Stimulated activated naive CD8-positive, alpha-beta T cell treated with anti-CD3 and anti-CD28 coated beads, Interleukin-15, amount 100 ng/mL, for 72 hours (primary cell): ENCODE measurements at regions not wholly inside any gene's neighbourhood (a gene's known extent, or its start where the extent isn't known, plus 50 kb on each side); places are given as distances from the start of the nearest gene placed in this dataset.

Source experiments
- ATAC-seq: fragments of 150-1000 bp; cut with Tn5 transposase; 2 replicates; pipeline ENCODE4 v1.10.0; 2021; ENCODE audit warnings: mild to moderate bottlenecking, moderate library complexity
- DNase-seq, 2 donors: peaks; one replicate each; pipeline ENCODE4 v3.0.0; 2021 to 2022
- H3K27ac Mint-ChIP-seq, 2 donors: one replicate each; pipeline ENCODE4 v1.8.0; 2022; ENCODE audit warnings: mild to moderate bottlenecking in 2 of 2, mixed read lengths in 2 of 2, moderate library complexity in 2 of 2
- H3K27me3 Mint-ChIP-seq: one replicate; pipeline ENCODE4 v1.8.0; 2022; ENCODE audit warnings: mixed read lengths
- H3K4me1 Mint-ChIP-seq: one replicate; pipeline ENCODE4 v1.8.0; 2022; ENCODE audit warnings: mild to moderate bottlenecking, mixed read lengths
- H3K4me3 Mint-ChIP-seq, 2 donors: one replicate each; pipeline ENCODE4 v1.8.0; 2022; ENCODE audit warnings: mild to moderate bottlenecking in 2 of 2, mixed read lengths in 2 of 2, moderate library complexity in 1 of 2
- H3K9me3 Mint-ChIP-seq, 2 donors: one replicate each; pipeline ENCODE4 v1.8.0; 2022; ENCODE audit warnings: mixed read lengths in 2 of 2

DNA sequence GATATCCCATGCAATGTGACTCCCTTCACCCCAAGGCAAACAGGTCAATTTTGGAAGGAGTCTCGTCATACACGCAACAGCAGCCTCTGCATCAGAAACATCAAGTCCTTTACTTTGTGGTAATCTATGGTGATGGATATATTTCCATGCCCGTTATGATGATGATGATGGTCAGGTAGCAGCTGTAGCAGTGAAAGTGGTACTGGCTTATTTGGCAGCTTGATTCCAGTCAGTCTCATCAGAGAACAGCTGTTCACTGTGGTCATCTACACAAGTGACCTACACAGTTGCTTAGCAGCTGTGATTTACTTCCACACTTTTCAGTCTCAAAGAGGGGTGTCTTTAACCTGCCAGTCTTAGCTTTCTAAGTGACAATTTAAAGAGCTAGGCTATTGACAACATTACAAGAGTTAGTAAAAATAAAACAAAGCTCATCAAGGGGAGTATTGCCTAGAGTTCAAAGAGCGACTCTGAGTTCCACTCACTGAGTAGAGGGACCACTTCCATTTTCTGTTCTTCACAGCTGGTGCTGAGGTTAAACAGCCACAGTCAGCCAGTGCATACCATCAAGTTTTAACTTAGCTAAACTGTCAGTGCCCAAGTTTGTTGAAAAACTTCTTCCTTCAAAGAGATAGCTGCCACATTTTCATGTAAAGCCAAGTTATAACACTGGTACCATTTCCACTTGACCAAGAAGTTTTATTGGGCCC is 587.4 kb upstream of the KCNMB2 start:
- H3K9me3 Mint-ChIP-seq: peaks cover 4 to 16% of the 10 kb centered on the region in 2 donors

DNA sequence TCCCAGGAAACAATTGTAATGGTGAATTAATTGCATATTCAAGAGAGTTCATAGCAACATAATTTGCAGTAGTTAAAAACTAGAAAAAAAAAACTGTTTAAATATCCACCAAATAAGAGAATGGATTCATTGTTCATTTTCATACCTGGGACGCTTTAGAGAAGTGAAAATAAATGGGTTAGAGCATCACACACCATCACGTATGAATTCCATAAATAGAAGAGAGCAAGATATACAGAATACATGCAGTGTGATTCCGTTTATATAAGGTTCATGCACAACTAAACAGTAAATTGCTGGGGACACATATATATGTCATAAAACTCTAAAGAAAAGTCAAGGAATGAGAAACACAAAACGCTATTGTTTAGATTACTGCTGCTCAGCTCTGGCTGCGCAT is 577.0 kb upstream of the KCNMB2 start:
- DNase-seq: no peak
- no peak overlapping the region for H3K4me3 Mint-ChIP-seq
- ATAC-seq: no peak
- no peaks in the 10 kb centered on the region for H3K27me3 Mint-ChIP-seq
- no peaks in the 10 kb centered on the region for H3K4me1 Mint-ChIP-seq
- H3K9me3 Mint-ChIP-seq: no peaks in the 10 kb centered on the region
- H3K27ac Mint-ChIP-seq: no peak overlapping the region

More for the DNA sequence above, 587.4 kb upstream of the KCNMB2 start:
- H3K27ac Mint-ChIP-seq: no peak overlapping the region
- H3K4me1 Mint-ChIP-seq: peaks cover 23% of the 10 kb centered on the region
- H3K4me3 Mint-ChIP-seq: no peak overlapping the region
- H3K27me3 Mint-ChIP-seq: no peaks in the 10 kb centered on the region
- no peak for DNase-seq
- peak; percentile 31 for ATAC-seq

DNA sequence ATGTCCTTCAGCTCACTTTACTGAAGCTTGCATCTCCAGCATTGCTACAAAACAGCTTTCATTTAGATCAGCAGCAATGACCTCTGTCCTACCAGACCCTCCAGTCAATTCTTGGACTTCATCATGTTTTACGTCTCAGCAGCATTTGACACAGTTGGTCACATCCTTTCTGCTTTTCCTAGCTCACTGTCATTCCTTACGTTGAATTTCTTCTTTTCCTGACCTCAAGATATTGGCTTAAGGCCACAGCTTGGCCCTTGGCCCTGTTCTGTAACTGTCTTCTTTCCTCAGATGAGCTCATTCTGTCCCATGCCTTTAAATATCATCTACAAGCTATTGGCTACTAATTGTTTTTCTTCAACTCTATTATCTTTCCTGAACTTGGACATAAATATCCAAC is 576.2 kb upstream of the KCNMB2 start:
- no peak for ATAC-seq
- no peak overlapping the region for H3K4me3 Mint-ChIP-seq
- DNase-seq: no peak
- no peak overlapping the region for H3K27ac Mint-ChIP-seq
- no peaks in the 10 kb centered on the region for H3K27me3 Mint-ChIP-seq
- no peaks in the 10 kb centered on the region for H3K4me1 Mint-ChIP-seq
- H3K9me3 Mint-ChIP-seq: no peaks in the 10 kb centered on the region

DNA sequence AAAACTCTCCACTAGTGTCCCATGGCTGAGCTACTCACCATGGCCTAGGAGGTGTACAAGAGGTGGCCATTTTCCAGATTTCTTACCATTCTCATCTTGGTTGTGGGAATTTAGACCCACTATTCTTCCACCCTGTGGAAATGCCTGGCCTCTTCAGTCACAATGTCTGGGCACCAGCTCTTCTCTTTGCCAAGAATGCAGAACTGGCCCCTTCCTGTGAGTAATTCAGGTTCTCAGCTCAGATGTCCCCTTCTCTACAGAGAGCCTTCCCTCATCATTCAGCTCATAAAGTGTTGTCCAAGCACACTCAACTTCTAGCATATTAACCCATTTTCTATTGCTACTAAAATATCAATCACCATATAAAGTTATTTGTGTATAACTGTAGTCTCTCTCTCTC is 575.5 kb upstream of the KCNMB2 start:
- H3K9me3 Mint-ChIP-seq: no peaks in the 10 kb centered on the region
- H3K4me3 Mint-ChIP-seq: no peak overlapping the region
- H3K27me3 Mint-ChIP-seq: no peaks in the 10 kb centered on the region
- ATAC-seq: no peak
- no peaks in the 10 kb centered on the region for H3K4me1 Mint-ChIP-seq
- no peak for DNase-seq
- H3K27ac Mint-ChIP-seq: no peak overlapping the region

DNA sequence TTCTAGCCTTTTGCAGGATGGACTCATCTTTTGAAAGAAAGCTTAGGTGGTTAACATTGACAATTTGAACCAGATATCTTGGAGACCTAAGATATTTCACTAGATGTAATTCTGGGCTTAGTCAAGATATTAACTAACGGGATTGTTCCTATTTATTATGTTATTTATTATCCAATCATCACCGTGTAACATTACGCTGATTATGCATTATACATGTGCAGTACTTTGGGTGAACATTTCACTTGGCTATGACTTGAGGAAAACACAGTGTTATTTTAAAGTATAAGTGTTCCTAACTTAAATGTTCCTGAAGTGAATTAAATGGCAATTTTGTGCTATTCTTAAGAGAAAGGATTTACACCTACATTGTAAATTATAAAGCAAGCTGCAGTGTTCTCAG is 574.5 kb upstream of the KCNMB2 start:
- ATAC-seq: no peak
- H3K4me1 Mint-ChIP-seq: no peaks in the 10 kb centered on the region
- no peak for DNase-seq
- no peak overlapping the region for H3K4me3 Mint-ChIP-seq
- no peaks in the 10 kb centered on the region for H3K9me3 Mint-ChIP-seq
- no peaks in the 10 kb centered on the region for H3K27me3 Mint-ChIP-seq
- H3K27ac Mint-ChIP-seq: no peak overlapping the region

DNA sequence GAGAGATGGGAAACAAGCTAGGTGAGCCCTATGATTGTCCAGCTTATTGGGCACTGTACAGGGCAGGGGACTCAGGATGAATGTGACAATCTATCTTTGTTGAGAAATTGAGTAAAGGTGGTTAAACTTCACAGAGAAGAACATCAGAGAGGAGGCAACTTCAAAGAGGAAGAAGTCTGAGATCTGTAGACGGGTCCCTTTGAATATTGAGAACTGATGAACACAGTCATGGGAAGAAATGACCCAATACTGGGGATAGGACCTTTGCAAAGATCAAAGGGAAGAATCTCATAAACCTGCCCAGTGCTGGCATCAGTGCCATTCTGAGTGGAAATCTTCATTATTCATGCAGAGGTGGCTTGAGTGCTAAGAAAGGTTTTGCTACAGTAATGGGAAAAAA is 569.7 kb upstream of the KCNMB2 start:
- Mint-ChIP-seq H3K27me3 (no peaks in the 10 kb centered on the region), H3K27ac (no peak overlapping the region), H3K9me3 (no peaks in the 10 kb centered on the region), H3K4me3 (no peak overlapping the region), H3K4me1 (no peaks in the 10 kb centered on the region)
- ATAC-seq (no peak), DNase-seq (no peak)

DNA sequence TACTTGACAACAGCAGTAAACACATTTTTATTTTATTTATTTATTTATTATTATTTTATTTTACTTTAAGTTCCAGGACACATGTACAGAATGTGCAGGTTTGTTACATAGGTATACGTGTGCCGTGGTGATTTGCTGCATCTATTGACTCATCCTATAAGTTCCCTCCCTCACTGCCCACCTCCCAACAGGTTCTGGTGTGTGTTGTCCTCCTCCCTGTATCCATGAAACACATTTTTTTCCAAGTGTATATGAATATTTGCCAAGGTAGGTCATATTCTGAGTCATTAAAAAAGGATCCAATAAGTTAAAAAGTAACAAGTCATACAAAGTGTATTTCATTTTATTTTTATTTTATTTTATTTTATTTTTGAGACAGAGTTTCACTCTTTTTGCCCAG is 567.3 kb upstream of the KCNMB2 start:
- DNase-seq (no peak), ATAC-seq (no peak)
- Mint-ChIP-seq H3K4me1 (no peaks in the 10 kb centered on the region), H3K4me3 (no peak overlapping the region), H3K9me3 (no peaks in the 10 kb centered on the region), H3K27ac (no peak overlapping the region), H3K27me3 (no peaks in the 10 kb centered on the region)

DNA sequence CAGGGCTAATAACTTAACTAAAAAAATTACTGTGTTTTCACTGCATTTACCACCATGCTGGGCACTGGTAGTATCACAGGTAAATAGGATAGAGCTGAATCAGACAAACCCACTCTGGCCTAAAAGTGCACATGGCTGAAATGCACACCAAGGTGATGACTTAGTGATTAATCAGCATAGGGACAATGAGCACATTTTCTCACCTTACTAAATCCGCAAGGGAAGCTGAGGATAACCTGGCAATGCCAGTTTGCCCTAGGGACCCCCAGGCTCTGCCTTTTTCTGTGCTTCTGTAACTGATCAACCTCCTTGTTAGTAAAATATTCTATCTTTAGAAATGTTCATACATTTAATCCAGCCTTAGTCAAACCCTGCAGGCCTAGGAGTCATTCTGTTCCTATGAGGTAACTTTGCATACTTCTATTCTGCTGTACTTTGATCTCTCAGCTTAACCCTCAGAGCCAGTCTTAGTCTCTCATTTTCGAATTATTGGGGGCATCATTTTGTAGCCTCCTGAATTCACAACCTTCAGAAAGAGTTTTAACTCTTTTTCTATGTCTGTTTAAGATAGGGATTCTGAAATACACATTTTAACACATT is 562.9 kb upstream of the KCNMB2 start:
- no peaks in the 10 kb centered on the region for H3K4me1 Mint-ChIP-seq
- no peak overlapping the region for H3K27ac Mint-ChIP-seq
- no peaks in the 10 kb centered on the region for H3K9me3 Mint-ChIP-seq
- DNase-seq (no peak), ATAC-seq (no peak)
- H3K4me3 Mint-ChIP-seq: no peak overlapping the region
- no peaks in the 10 kb centered on the region for H3K27me3 Mint-ChIP-seq

DNA sequence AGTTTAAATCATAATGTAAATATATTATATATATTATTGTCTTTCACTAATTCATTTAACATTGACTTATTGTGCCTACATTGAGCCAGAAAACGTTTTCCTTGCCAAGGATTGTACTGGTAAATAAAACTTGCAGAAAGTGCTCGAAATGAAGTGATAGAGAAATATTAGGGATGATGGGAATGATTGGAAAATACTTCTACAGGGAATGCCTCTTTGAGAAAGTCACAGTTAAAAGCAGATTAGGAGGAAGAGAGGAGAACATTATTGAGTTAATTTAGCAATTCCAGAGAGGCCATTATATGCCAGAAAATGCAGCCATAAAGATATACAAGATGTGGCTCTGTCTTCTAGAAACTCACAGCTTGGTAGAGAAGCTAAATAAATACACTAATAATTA is 560.0 kb upstream of the KCNMB2 start:
- Mint-ChIP-seq H3K27me3 (no peaks in the 10 kb centered on the region), H3K9me3 (no peaks in the 10 kb centered on the region), H3K4me3 (no peak overlapping the region), H3K27ac (no peak overlapping the region), H3K4me1 (no peaks in the 10 kb centered on the region)
- DNase-seq (no peak), ATAC-seq (no peak)

DNA sequence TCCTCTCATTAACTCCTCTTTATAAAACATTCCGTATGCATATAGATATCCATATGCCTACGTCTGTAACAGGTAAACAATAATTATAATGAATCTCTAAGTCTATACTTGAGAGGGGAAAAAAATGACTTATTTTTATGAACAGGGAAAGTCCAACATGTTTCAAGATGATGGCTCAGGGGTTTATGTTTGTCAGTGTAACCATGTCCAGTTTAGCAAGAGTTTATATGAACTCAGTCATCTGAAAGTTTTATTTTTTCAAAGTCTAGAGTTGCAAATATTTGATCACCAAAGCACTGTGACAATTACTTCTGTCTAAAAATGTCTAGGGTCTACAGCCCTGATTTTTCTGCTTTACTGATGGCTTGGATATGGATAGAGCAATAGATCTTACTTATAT is 559.4 kb upstream of the KCNMB2 start:
- no peaks in the 10 kb centered on the region for H3K9me3 Mint-ChIP-seq
- H3K27me3 Mint-ChIP-seq: no peaks in the 10 kb centered on the region
- no peak overlapping the region for H3K4me3 Mint-ChIP-seq

DNA sequence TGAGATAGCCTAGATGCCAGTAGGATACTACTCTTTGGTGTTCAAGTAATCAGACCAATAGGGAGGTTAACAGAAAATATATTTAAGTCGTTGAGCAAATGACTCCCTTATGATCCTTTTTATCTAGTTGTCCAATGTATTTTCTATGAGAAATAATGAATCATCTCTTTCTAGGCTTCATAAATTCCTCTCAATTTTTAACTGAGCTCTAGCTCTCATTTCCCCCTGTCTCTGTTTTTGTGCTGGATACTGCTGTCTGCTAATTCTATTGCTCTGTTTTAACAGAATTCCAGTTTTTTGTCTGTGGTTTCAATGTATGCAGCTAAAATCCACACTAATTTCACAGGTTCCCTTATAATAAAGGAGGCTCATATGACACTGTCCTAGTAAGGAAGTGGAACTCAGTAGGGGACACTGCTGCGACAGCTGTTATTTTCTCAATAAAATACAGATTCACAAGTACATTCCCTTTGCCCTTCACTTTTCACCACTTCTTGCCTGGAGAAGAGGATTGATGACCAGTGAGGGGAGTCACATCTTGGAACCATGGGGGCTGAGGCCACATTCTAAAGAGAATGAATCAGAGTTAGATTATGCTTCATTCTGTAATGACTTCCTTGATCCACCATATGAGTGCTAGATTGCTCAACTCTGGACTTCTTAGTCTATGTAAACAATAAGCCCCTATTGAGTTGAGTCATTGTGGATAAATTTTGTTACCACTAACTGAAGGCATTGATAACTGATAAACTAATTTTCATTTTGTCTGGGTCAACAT is 558.7 kb upstream of the KCNMB2 start:
- H3K4me3 Mint-ChIP-seq: no peak overlapping the region
- no peaks in the 10 kb centered on the region for H3K27me3 Mint-ChIP-seq
- DNase-seq: no peak
- ATAC-seq: peak; percentile 74
- no peaks in the 10 kb centered on the region for H3K9me3 Mint-ChIP-seq
- H3K4me1 Mint-ChIP-seq: no peaks in the 10 kb centered on the region
- no peak overlapping the region for H3K27ac Mint-ChIP-seq

More for the DNA sequence above, 559.4 kb upstream of the KCNMB2 start:
- DNase-seq: no peak
- no peak for ATAC-seq
- Mint-ChIP-seq H3K27ac (no peak overlapping the region), H3K4me1 (no peaks in the 10 kb centered on the region)

DNA sequence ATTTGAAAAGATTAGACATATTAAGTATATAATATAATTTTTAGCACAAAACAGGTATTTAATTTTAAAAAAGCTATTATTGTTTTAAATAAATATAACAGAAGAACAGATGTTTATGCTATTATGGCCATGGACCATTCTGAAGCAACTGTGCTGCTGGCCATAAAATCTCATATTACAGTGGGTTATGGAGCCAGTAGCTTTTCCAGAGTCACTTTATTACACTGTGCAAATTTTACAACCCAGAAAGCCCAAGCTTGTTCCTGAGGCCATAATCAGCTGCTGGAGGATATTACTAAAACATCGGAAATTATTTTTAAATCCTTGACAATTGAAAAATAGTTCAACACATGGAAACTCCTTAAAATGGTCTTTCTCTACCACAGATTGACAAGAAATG is 557.3 kb upstream of the KCNMB2 start:
- DNase-seq (no peak), ATAC-seq (no peak)
- Mint-ChIP-seq H3K4me1 (no peaks in the 10 kb centered on the region), H3K27me3 (no peaks in the 10 kb centered on the region), H3K9me3 (no peaks in the 10 kb centered on the region), H3K4me3 (no peak overlapping the region), H3K27ac (no peak overlapping the region)

DNA sequence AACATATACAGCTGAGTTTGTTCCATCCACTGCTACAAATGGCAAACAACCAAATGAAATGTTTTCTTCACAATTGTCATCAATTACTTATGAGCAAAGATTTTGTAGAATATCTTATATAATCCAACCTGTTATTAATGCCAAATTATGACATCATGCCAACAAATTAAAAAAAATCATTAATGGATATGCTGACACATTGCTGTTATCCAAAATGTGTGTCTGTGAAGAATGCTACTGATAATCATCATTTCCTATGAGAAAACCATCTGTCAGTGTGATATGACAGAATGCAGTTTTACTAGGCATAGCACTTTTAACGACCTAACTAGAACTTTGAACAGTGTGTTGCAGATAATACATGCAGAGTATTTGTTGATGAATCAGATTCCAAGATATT is 556.5 kb upstream of the KCNMB2 start:
- no peak overlapping the region for H3K4me3 Mint-ChIP-seq
- DNase-seq (no peak), ATAC-seq (no peak)
- H3K4me1 Mint-ChIP-seq: no peaks in the 10 kb centered on the region
- no peak overlapping the region for H3K27ac Mint-ChIP-seq
- peaks cover 0 to under 1% of the 10 kb centered on the region in 2 donors for H3K9me3 Mint-ChIP-seq
- no peaks in the 10 kb centered on the region for H3K27me3 Mint-ChIP-seq

DNA sequence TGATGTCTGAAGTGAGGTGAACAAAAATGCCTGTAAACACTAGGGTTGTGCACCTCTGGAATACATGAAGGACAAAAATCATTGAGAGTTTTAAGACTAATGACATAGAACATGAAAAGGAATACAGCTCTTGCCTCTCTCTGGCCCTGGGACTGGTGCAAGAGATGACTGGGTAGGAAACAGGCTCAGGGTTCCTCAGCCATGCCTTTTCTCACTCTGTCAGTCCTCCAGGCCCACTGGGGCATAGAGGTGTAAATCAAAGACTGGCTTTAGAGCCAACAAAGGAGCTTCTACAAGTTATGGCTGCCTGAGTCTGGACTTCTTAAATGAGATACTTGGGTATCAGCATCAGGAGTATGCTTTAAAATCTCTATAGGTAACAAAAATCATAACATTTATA is 554.7 kb upstream of the KCNMB2 start:
- ATAC-seq (no peak), DNase-seq (no peak)
- peaks cover 0 to 5% of the 10 kb centered on the region in 2 donors for H3K9me3 Mint-ChIP-seq
- H3K4me3 Mint-ChIP-seq: no peak overlapping the region
- H3K27ac Mint-ChIP-seq: peak overlapping the region in 1 of 2 donors; percentile 28
- H3K27me3 Mint-ChIP-seq: no peaks in the 10 kb centered on the region
- no peaks in the 10 kb centered on the region for H3K4me1 Mint-ChIP-seq

DNA sequence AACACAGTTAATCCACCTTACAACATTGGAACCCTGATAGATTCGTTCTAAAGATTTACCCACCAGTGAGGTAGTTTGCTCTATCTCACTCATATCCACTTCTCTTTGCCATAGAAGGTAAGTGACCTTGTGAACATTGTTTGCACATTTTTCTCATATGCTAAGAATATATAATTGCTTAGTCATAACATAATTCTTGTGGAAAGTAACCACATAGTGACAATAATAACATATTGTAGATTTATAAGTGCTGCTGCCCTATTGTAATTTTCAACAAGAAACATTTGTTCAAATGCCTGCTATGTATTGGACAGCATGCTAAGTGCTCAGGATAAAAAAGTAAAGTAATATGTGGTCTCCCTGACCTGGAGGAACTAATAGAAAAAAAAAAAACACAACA is 554.2 kb upstream of the KCNMB2 start:
- Mint-ChIP-seq H3K9me3 (peaks cover 0 to 5% of the 10 kb centered on the region in 2 donors), H3K27ac (no peak overlapping the region), H3K27me3 (no peaks in the 10 kb centered on the region), H3K4me3 (no peak overlapping the region), H3K4me1 (no peaks in the 10 kb centered on the region)
- ATAC-seq (peak; percentile 56), DNase-seq (no peak)

DNA sequence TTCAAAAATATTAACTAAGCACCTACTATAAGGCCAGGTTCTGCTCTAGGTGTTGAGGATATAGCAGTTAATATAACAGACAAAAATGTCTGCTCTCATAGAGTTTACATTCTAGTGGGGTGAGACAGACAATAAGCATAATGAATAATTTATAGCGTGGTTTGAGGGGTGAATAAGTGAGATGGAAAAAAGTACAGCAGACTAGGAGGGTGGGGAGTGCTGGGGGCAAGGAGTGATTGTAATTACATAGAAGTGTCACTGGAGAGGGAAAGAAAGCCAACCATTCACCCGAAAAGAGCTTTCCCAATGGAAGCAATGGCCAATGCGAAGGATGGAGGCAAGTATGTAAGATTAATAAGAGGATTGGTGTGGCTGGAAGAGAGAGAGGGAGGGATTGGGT is 552.9 kb upstream of the KCNMB2 start:
- DNase-seq (no peak), ATAC-seq (no peak)
- no peaks in the 10 kb centered on the region for H3K27me3 Mint-ChIP-seq
- H3K27ac Mint-ChIP-seq: no peak overlapping the region
- H3K4me3 Mint-ChIP-seq: no peak overlapping the region
- H3K4me1 Mint-ChIP-seq: no peaks in the 10 kb centered on the region
- H3K9me3 Mint-ChIP-seq: peaks cover 0 to 5% of the 10 kb centered on the region in 2 donors
